ENCODE measurements at regions not wholly inside any gene's neighbourhood (a gene's known extent, or its start where the extent isn't known, plus 50 kb on each side); places are given as distances from the start of the nearest gene placed in this dataset.

- no peaks in the 10 kb centered on the region for H3K27me3 ChIP-seq (replicated peaks in 2 of 5; ENCODE audit: control insufficient read depth in 4 of 5, insufficient read depth in 5 of 5, low read length in 4 of 5)
- no peak overlapping the region for H3K27ac ChIP-seq (ENCODE audit: insufficient read depth in 1 of 2, low read depth in 1 of 2, low read length in 2 of 2, poor library complexity in 1 of 2, severe bottlenecking in 2 of 2)
- ChIA-PET CTCF (no interaction called here), POLR2A (no interaction called here)
- DNase-seq: no peak
- no peaks in the 10 kb centered on the region for H3K9me3 ChIP-seq (ENCODE audit: control extremely low read depth in 1 of 5, control insufficient read depth in 4 of 5, insufficient read depth in 2 of 5, low read depth in 1 of 5, low read length in 4 of 5)
- H3K4me3 ChIP-seq (ENCODE audit: control insufficient read depth in 1 of 7, extremely low read depth in 1 of 7, insufficient read depth in 4 of 7, low read depth in 2 of 7, low read length in 6 of 7): no peak overlapping the region
- no peaks in the 10 kb centered on the region for H3K4me1 ChIP-seq (ENCODE audit: control extremely low read depth in 1 of 4, control insufficient read depth in 4 of 4, insufficient read depth in 4 of 4, low read length in 3 of 4)
- H3K36me3 ChIP-seq (ENCODE audit: control insufficient read depth in 4 of 4, insufficient read depth in 4 of 4, low read length in 3 of 4): no peaks in the 10 kb centered on the region
Observed at GRCh38 chr12:24246376-24246775, 296.9 kb upstream of the SOX5 start.

- 96% methylated on average over 3 of the region's 3 CpGs for WGBS (ENCODE audit: insufficient coverage)
- POLR2A ChIA-PET: no interaction called here
- CTCF ChIA-PET: interaction anchor here (0.6 to 1.0 kb wide), 2 partner anchors 16 to 380 kb away, joined by 3 read pairs; no protein-coding TSS in a partner anchor
Observed at GRCh38 chr12:24244801-24245200, 295.3 kb upstream of the SOX5 start.

GRCh38 chr12:24244231-24244630 lies 294.8 kb upstream of the SOX5 start:
- DNase-seq: no peak
- Histone ChIP-seq H3K27ac (ENCODE audit: insufficient read depth in 1 of 2, low read depth in 1 of 2, low read length in 2 of 2, poor library complexity in 1 of 2, severe bottlenecking in 2 of 2) (no peak overlapping the region), H3K4me1 (ENCODE audit: control extremely low read depth in 1 of 4, control insufficient read depth in 4 of 4, insufficient read depth in 4 of 4, low read length in 3 of 4) (peaks cover 0 to 7% (median 2%) of the 10 kb centered on the region in 4 experiments), H3K4me3 (ENCODE audit: control insufficient read depth in 1 of 7, extremely low read depth in 1 of 7, insufficient read depth in 4 of 7, low read depth in 2 of 7, low read length in 6 of 7) (no peak overlapping the region), H3K27me3 (replicated peaks in 2 of 5; ENCODE audit: control insufficient read depth in 4 of 5, insufficient read depth in 5 of 5, low read length in 4 of 5) (no peaks in the 10 kb centered on the region), H3K36me3 (ENCODE audit: control insufficient read depth in 4 of 4, insufficient read depth in 4 of 4, low read length in 3 of 4) (no peaks in the 10 kb centered on the region), H3K9me3 (ENCODE audit: control extremely low read depth in 1 of 5, control insufficient read depth in 4 of 5, insufficient read depth in 2 of 5, low read depth in 1 of 5, low read length in 4 of 5) (no peaks in the 10 kb centered on the region)
- ChIA-PET CTCF (no interaction called here), POLR2A (no interaction called here)
- 100% methylated on average over 1 of the region's 4 CpGs for WGBS (ENCODE audit: insufficient coverage)

More at GRCh38 chr12:24244801-24245200, 295.3 kb upstream of the SOX5 start:
- Histone ChIP-seq H3K27me3 (replicated peaks in 2 of 5; ENCODE audit: control insufficient read depth in 4 of 5, insufficient read depth in 5 of 5, low read length in 4 of 5) (no peaks in the 10 kb centered on the region), H3K27ac (ENCODE audit: insufficient read depth in 1 of 2, low read depth in 1 of 2, low read length in 2 of 2, poor library complexity in 1 of 2, severe bottlenecking in 2 of 2) (no peak overlapping the region), H3K36me3 (ENCODE audit: control insufficient read depth in 4 of 4, insufficient read depth in 4 of 4, low read length in 3 of 4) (no peaks in the 10 kb centered on the region), H3K9me3 (ENCODE audit: control extremely low read depth in 1 of 5, control insufficient read depth in 4 of 5, insufficient read depth in 2 of 5, low read depth in 1 of 5, low read length in 4 of 5) (no peaks in the 10 kb centered on the region), H3K4me1 (ENCODE audit: control extremely low read depth in 1 of 4, control insufficient read depth in 4 of 4, insufficient read depth in 4 of 4, low read length in 3 of 4) (peaks cover 0 to 4% (median under 1%) of the 10 kb centered on the region in 4 experiments), H3K4me3 (ENCODE audit: control insufficient read depth in 1 of 7, extremely low read depth in 1 of 7, insufficient read depth in 4 of 7, low read depth in 2 of 7, low read length in 6 of 7) (no peak overlapping the region)
- DNase-seq: no peak

GRCh38 chr12:24240707-24241106 lies 291.2 kb upstream of the SOX5 start:
- no CpG with 5 or more reads among the region's 1 CpG for WGBS (ENCODE audit: insufficient coverage)
- Histone ChIP-seq H3K27ac (ENCODE audit: insufficient read depth in 1 of 2, low read depth in 1 of 2, low read length in 2 of 2, poor library complexity in 1 of 2, severe bottlenecking in 2 of 2) (no peak overlapping the region), H3K9me3 (ENCODE audit: control extremely low read depth in 1 of 5, control insufficient read depth in 4 of 5, insufficient read depth in 2 of 5, low read depth in 1 of 5, low read length in 4 of 5) (no peaks in the 10 kb centered on the region), H3K36me3 (ENCODE audit: control insufficient read depth in 4 of 4, insufficient read depth in 4 of 4, low read length in 3 of 4) (no peaks in the 10 kb centered on the region), H3K4me1 (ENCODE audit: control extremely low read depth in 1 of 4, control insufficient read depth in 4 of 4, insufficient read depth in 4 of 4, low read length in 3 of 4) (peaks cover 0 to 8% (median 2%) of the 10 kb centered on the region in 4 experiments), H3K4me3 (ENCODE audit: control insufficient read depth in 1 of 7, extremely low read depth in 1 of 7, insufficient read depth in 4 of 7, low read depth in 2 of 7, low read length in 6 of 7) (no peak overlapping the region), H3K27me3 (replicated peaks in 2 of 5; ENCODE audit: control insufficient read depth in 4 of 5, insufficient read depth in 5 of 5, low read length in 4 of 5) (no peaks in the 10 kb centered on the region)
- ChIA-PET POLR2A (no interaction called here), CTCF (interaction anchor here (1.2 kb wide), 1 partner anchor 28 kb away, joined by 3 read pairs; no protein-coding TSS in a partner anchor)
- DNase-seq: no peak

- Histone ChIP-seq H3K27me3 (replicated peaks in 2 of 5; ENCODE audit: control insufficient read depth in 4 of 5, insufficient read depth in 5 of 5, low read length in 4 of 5) (no peaks in the 10 kb centered on the region), H3K9me3 (ENCODE audit: control extremely low read depth in 1 of 5, control insufficient read depth in 4 of 5, insufficient read depth in 2 of 5, low read depth in 1 of 5, low read length in 4 of 5) (no peaks in the 10 kb centered on the region), H3K4me3 (ENCODE audit: control insufficient read depth in 1 of 7, extremely low read depth in 1 of 7, insufficient read depth in 4 of 7, low read depth in 2 of 7, low read length in 6 of 7) (no peak overlapping the region), H3K36me3 (ENCODE audit: control insufficient read depth in 4 of 4, insufficient read depth in 4 of 4, low read length in 3 of 4) (no peaks in the 10 kb centered on the region), H3K4me1 (ENCODE audit: control extremely low read depth in 1 of 4, control insufficient read depth in 4 of 4, insufficient read depth in 4 of 4, low read length in 3 of 4) (peaks cover 0 to 14% (median under 1%) of the 10 kb centered on the region in 4 experiments), H3K27ac (ENCODE audit: insufficient read depth in 1 of 2, low read depth in 1 of 2, low read length in 2 of 2, poor library complexity in 1 of 2, severe bottlenecking in 2 of 2) (no peak overlapping the region)
- ChIA-PET POLR2A (no interaction called here), CTCF (interaction anchor here (1.0 kb wide), 1 partner anchor 24 kb away, joined by 3 read pairs; no protein-coding TSS in a partner anchor)
- no peak for DNase-seq
- 100% methylated on average over 2 of the region's 7 CpGs for whole genome bisulfite sequencing (ENCODE audit: insufficient coverage)
Observed at GRCh38 chr12:24233519-24234246, 284.2 kb upstream of the SOX5 start.

GRCh38 chr12:24232531-24232930 lies 283.1 kb upstream of the SOX5 start:
- Histone ChIP-seq H3K4me1 (ENCODE audit: control extremely low read depth in 1 of 4, control insufficient read depth in 4 of 4, insufficient read depth in 4 of 4, low read length in 3 of 4) (peaks cover 5 to 22% (median 7%) of the 10 kb centered on the region in 4 experiments), H3K27me3 (replicated peaks in 2 of 5; ENCODE audit: control insufficient read depth in 4 of 5, insufficient read depth in 5 of 5, low read length in 4 of 5) (no peaks in the 10 kb centered on the region), H3K9me3 (ENCODE audit: control extremely low read depth in 1 of 5, control insufficient read depth in 4 of 5, insufficient read depth in 2 of 5, low read depth in 1 of 5, low read length in 4 of 5) (no peaks in the 10 kb centered on the region), H3K36me3 (ENCODE audit: control insufficient read depth in 4 of 4, insufficient read depth in 4 of 4, low read length in 3 of 4) (no peaks in the 10 kb centered on the region), H3K27ac (ENCODE audit: insufficient read depth in 1 of 2, low read depth in 1 of 2, low read length in 2 of 2, poor library complexity in 1 of 2, severe bottlenecking in 2 of 2) (no peak overlapping the region), H3K4me3 (ENCODE audit: control insufficient read depth in 1 of 7, extremely low read depth in 1 of 7, insufficient read depth in 4 of 7, low read depth in 2 of 7, low read length in 6 of 7) (no peak overlapping the region)
- POLR2A ChIA-PET: no interaction called here
- WGBS (ENCODE audit: insufficient coverage): 100% methylated on average over 1 of the region's 2 CpGs
- CTCF ChIA-PET: no interaction called here
- DNase-seq: no peak

GRCh38 chr12:24231298-24231697 lies 281.8 kb upstream of the SOX5 start:
- no peak overlapping the region for H3K27ac ChIP-seq (ENCODE audit: insufficient read depth in 1 of 2, low read depth in 1 of 2, low read length in 2 of 2, poor library complexity in 1 of 2, severe bottlenecking in 2 of 2)
- CTCF ChIA-PET: interaction anchor here (0.9 kb wide), 1 partner anchor 55 kb away, joined by 3 read pairs; no protein-coding TSS in a partner anchor
- no CpG with 5 or more reads among the region's 5 CpGs for WGBS (ENCODE audit: insufficient coverage)
- POLR2A ChIA-PET: no interaction called here
- H3K4me3 ChIP-seq (ENCODE audit: control insufficient read depth in 1 of 7, extremely low read depth in 1 of 7, insufficient read depth in 4 of 7, low read depth in 2 of 7, low read length in 6 of 7): no peak overlapping the region
- no peaks in the 10 kb centered on the region for H3K27me3 ChIP-seq (replicated peaks in 2 of 5; ENCODE audit: control insufficient read depth in 4 of 5, insufficient read depth in 5 of 5, low read length in 4 of 5)
- DNase-seq: no peak
- no peaks in the 10 kb centered on the region for H3K36me3 ChIP-seq (ENCODE audit: control insufficient read depth in 4 of 4, insufficient read depth in 4 of 4, low read length in 3 of 4)
- peaks cover 8 to 34% (median 19%) of the 10 kb centered on the region in 4 experiments for H3K4me1 ChIP-seq (ENCODE audit: control extremely low read depth in 1 of 4, control insufficient read depth in 4 of 4, insufficient read depth in 4 of 4, low read length in 3 of 4)
- H3K9me3 ChIP-seq (ENCODE audit: control extremely low read depth in 1 of 5, control insufficient read depth in 4 of 5, insufficient read depth in 2 of 5, low read depth in 1 of 5, low read length in 4 of 5): no peaks in the 10 kb centered on the region
